CD4-positive, alpha-beta T cell treated with Interleukin-10 for 1 hour (primary cell): ENCODE measurements at regions not wholly inside any gene's neighbourhood (a gene's known extent, or its start where the extent isn't known, plus 50 kb on each side); places are given as distances from the start of the nearest gene placed in this dataset.
"Not testable (repeated sequence)": the region's sequence is repeated elsewhere in the genome, so short reads cannot be mapped to it uniquely, and the experiment has no call there.

ENCODE experiments used
- DNase-seq: peaks from one replicate; pipeline ENCODE4 v3.0.0-alpha.2; 2020

DNA sequence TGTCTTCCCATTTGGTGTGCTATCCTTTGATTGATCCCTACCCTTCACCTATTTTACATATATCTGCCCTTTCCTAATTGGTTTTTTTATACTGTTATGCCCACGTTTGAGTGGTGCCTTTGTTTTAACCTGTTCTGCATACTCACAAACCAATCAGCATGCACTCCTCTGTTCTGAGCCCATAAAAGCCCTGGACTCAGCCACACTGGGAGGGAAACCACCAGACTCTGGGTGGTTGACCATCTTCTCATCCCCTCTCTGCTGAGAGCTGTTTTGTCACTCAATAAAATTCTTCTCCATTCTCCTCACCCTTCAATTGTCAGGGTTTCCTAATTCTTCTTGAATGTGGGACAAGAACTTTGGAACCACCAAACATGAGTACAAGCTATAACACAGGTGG lies 989.8 kb downstream of the ADGRL2 start:
- no peak for DNase-seq

DNA sequence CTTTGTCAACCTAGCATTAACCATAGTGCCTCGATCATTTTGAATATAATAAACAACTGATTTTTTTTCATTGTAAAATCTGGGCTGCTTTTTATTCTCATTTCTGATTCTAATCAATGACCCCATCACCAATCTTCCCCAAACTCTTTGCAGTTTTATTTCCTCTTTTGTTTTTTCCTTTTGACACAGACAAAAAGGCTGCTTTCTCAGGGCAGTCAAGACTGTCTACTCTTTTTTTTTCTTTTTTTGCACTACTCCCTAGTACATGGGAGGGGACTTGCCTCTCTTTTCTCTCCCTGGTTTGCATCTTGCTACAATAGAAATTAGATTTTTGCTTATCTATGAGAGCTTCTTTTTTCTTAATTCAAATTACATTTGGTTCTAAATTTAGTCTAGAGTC lies 987.9 kb downstream of the ADGRL2 start:
- DNase-seq = no peak

DNA sequence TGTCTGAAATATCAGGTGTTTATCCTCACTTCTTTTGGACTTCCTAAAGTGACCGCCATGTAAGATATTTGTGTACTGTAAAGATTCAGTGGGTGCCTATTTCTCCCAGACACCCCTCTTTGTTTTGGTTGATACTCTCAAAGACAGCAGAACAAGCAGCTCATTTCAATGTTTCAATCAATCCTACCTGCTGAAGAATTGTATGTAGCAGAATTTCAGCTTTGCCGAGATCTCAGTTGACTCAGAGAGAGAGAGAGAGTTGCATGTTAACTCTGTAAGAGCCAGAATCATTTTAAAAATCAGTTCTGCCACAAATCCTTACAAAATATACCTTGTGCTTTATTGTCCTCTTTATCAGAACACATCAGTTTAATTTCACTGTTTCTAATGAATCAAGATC lies 987.3 kb downstream of the ADGRL2 start:
- DNase-seq = no peak

GRCh38 chr1:82786883-82787282 lies 986.1 kb downstream of the ADGRL2 start:
- DNase-seq = no peak

DNA sequence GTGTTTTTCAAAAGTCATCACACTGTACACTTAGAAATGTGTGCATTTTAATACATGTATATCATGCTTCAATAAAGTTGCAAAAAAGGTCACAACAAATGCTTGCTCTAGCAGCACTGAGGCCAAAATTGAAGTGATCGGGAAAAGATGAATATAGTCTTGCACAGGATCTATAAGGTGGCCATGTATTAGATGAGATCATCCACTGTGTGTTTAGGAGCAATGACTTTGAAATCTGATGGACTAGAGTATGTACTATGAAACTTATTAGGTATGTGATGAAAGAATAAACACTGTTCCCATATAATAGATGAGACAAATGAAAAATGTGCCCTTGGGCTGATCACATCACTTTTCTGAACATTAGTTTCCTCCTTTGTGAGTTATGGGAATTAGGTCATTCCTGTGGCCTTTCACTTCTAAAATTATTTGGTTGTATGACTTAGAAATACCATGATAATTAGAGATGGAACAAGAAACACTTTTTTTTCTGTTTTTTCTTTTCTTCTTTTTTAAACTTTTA lies 984.6 kb downstream of the ADGRL2 start:
- no peak for DNase-seq

DNA sequence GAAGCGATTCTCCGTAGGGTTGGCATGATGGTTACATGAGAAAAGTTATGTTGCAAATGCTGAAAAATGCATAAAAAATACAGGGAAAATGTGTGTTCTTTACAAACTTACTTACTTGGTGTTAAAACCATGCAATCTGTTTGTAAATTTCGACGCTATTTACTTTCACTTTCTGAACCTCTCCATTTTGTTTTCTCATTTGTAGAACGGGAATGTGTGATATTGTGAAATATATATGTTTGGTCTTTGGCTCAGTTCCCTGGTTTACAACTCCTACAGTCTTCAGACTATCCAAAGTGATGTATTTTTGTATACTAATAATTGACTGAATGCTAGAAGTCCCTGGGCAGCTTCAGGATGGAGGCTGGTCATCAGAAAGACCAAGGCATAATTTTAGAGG lies 982.3 kb downstream of the ADGRL2 start:
- DNase-seq = no peak

- no peak for DNase-seq
Observed at GRCh38 chr1:82782599-82782998, 981.9 kb downstream of the ADGRL2 start.

DNA sequence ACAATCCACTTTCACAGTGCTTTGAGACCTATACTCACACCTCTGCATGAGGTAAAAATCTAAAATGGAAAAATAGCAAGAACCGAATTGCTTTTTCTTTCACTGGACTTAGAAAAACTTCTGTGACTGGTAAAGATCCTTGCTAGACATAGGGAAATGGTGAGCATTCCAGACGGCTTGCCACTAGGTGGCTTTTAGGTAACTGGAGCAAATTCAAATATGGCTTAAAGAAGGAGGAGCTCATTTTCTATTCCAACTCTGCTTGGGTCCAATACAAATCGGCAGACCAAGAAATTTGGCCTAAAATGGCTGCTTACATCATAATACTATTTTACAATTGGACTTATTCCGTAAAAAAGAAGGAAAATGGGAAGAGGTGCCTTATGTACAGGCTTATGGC lies 977.9 kb downstream of the ADGRL2 start:
- no peak for DNase-seq

GRCh38 chr1:82777240-82777639 lies 976.5 kb downstream of the ADGRL2 start:
- no peak for DNase-seq

- DNase-seq = not testable (repeated sequence)
Observed at GRCh38 chr1:82776730-82777129, 976.0 kb downstream of the ADGRL2 start.

GRCh38 chr1:82775406-82776000 lies 974.8 kb downstream of the ADGRL2 start:
- DNase-seq = no peak

DNA sequence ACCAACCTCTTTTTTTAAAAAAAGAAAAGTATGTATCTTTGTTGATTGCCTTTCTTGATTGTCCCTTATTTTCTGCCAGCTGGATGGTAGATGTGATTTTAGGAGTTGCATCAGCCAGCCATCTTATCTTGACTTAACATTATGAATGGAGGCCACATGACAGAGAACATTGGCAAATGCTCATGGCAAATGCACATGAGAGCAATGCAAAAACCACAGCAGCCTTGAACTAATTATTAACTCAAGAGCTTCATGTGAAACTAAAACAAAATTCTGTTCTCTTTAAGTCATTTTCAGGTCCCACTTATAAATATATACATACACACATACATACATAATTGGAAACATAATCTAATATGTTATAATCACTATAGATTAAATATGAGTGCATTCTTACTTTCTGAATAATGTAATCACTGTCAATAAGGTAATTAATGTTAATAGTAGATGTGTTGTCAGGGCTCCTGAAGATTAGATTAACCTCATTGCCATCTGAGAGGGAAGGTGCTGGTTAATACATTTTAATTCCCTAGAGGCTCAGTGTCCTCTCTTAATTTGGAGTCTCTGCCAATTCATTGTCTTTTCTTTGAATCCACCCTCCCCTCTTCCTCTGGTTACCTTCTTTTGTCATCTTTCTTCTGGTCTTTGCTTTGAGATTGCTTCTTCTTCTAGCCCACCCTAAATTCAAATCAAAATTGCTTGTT lies 962.2 kb downstream of the ADGRL2 start:
- no peak for DNase-seq

DNA sequence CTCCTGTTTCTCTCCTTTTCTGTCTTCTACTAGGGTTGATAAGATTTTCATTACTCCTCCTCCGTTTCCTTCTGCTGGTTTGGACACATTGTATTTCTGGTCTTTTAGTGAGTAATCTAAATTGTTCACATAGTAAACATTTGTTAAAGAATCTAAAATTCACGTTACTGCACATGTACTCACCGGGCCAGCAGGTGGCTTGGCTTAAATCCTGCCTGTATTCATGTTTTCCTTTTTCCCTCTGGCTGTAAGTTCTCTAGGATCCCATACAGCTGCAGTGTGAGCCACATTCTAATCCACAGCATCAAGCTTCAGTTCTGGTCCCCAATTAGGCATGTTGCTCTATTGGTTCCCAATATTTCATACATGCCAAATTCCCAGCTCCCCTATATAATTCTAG lies 958.3 kb downstream of the ADGRL2 start:
- DNase-seq = no peak

GRCh38 chr1:82755671-82756070 lies 954.9 kb downstream of the ADGRL2 start:
- no peak for DNase-seq

- no peak for DNase-seq
Observed at GRCh38 chr1:82755191-82755590, 954.5 kb downstream of the ADGRL2 start.

- no peak for DNase-seq
Observed at GRCh38 chr1:82752046-82752445, 951.3 kb downstream of the ADGRL2 start.

DNA sequence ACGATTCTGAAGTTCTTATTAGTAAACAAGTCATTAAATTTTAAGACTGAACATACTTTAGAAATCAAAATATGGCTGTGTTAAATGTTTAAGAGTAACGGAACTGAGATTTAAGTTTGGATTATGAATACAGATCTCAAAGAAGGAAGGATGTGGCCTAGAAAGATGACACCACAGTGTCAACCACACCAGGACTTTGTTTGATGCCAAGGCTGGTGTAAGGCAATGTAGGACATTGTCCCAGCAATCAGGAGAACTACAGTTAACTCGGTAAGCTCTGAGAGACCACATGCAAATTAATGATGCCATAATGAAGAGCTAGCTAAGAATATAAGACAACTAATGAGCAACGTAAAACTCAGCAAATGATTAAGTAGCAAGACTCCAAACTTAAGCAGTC lies 932.9 kb downstream of the ADGRL2 start:
- no peak for DNase-seq

GRCh38 chr1:82731216-82731615 lies 930.5 kb downstream of the ADGRL2 start:
- DNase-seq = no peak

- no peak for DNase-seq
Observed at GRCh38 chr1:82728206-82728605, 927.5 kb downstream of the ADGRL2 start.

DNA sequence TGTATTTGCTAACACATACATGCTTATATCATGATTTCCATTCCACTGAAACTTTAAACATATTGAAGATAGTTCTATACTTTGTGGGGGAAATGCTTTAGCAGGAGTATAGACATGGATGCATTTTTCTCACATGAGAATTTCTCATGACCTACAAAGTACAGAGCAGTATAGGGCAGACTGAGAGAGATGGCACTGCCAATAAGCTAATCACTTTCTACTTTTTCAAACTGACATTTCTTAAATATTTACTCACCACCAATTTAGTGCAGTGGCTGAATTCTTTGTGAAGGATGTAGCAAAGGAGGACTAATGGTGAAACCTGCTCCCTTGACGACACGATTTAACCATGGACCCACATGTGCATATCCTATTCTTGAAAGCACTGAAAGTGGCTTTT lies 923.5 kb downstream of the ADGRL2 start:
- DNase-seq = no peak

GRCh38 chr1:82722608-82723007 lies 921.9 kb downstream of the ADGRL2 start:
- DNase-seq = no peak

GRCh38 chr1:82721702-82722101 lies 921.0 kb downstream of the ADGRL2 start:
- no peak for DNase-seq

GRCh38 chr1:82718719-82719419 lies 918.1 kb downstream of the ADGRL2 start:
- DNase-seq = no peak

GRCh38 chr1:82710091-82710490 lies 909.4 kb downstream of the ADGRL2 start:
- no peak for DNase-seq
